Adrenal gland (tissue), 9 donors: ENCODE measurements at regions not wholly inside any gene's neighbourhood (a gene's known extent, or its start where the extent isn't known, plus 50 kb on each side); places are given as distances from the start of the nearest gene placed in this dataset.

ENCODE experiments used
- DNase-seq, 7 donors: peaks; one replicate each; pipeline ENCODE4 v3.0.0-alpha.2; 2019 to 2020
- H3K27ac ChIP-seq, 5 donors: fragments of 200-600 bp; sonication (generic) in 4 of 5; 1 replicate in 3 of 5; 2 replicates in 2 of 5; pipeline versions ENCODE4 v1.5.1 to v1.8.0; 2016 to 2020; ENCODE audit warnings: mild to moderate bottlenecking in 1 of 5
- H3K27me3 ChIP-seq: fragments of 200-600 bp; 2 replicates; pipeline ENCODE4 v1.8.0; 2021
- H3K36me3 ChIP-seq, 2 donors: fragments of 200-600 bp; replicated peaks in 1 of 2; 1 replicate in 1 of 2; 2 replicates in 1 of 2; pipeline versions ENCODE4 v1.5.1 to v1.8.0; 2018 to 2022
- H3K4me1 ChIP-seq, 2 donors: fragments of 200-600 bp; replicated peaks in 1 of 2; 1 replicate in 1 of 2; 2 replicates in 1 of 2; pipeline versions ENCODE4 v1.5.1 to v1.8.0; 2018 to 2021
- H3K4me3 ChIP-seq, 4 donors: fragments of 200-600 bp; sonication (generic) in 3 of 4; one replicate each; pipeline ENCODE4 v1.5.1; 2016 to 2018
- H3K9me3 ChIP-seq, 3 donors: fragments of 200-600 bp; sonication (generic) in 1 of 3; replicated peaks in 1 of 3; 1 replicate in 2 of 3; 2 replicates in 1 of 3; pipeline versions ENCODE4 v1.5.1 to v1.8.0; 2016 to 2021
- POLR2A ChIP-seq, 2 donors: fragments of 450-650 bp; IDR thresholded peaks; one replicate each; pipeline ENCODE4 v1.6.1; 2017; ENCODE audit warnings: antibody characterized with exemption in 2 of 2, mild to moderate bottlenecking in 2 of 2, moderate library complexity in 1 of 2
- WGBS, 4 donors: extraction: QIAGEN DNeasy Blood & Tissue Kit in 2 of 4; methylation state at CpG; one replicate each; pipeline versions ENCODE4 v1.1.5 to v1.1.7; 2013 to 2017; 5-methylcytosine and 5-hydroxymethylcytosine counted together
- intact Hi-C, 2 donors: fragments of 100-400 bp; cut with DNase I; formaldehyde crosslinking; loops; one replicate each; pipeline versions ENCODE4 v1.14.1 to v1.15.0; 2022 to 2023
- TF ChIP-seq, protein P1 (sequence below), 6 experiments: fragments of 450-650 bp in 4 of 6; fragments of 200-600 bp in 2 of 6; sonication (generic) in 1 of 6; IDR thresholded peaks; 1 replicate in 5 of 6; 2 replicates in 1 of 6; pipeline versions ENCODE4 v1.5.1 to v1.8.0; 2016 to 2021; ENCODE audit warnings: antibody characterized with exemption in 6 of 6, mild to moderate bottlenecking in 2 of 6, moderate library complexity in 1 of 6
- donor health status: healthy with polysubstance abuse.
- donor health status: Bipolar disorder and iron deficiency.
- donor health status: DM: yes; HTN: yes; CAD: no.
- donor health status: DM: no; HTN: no; CAD: no.
- donor health status: DM: no; HTN: no; CAD: no.

DNA sequence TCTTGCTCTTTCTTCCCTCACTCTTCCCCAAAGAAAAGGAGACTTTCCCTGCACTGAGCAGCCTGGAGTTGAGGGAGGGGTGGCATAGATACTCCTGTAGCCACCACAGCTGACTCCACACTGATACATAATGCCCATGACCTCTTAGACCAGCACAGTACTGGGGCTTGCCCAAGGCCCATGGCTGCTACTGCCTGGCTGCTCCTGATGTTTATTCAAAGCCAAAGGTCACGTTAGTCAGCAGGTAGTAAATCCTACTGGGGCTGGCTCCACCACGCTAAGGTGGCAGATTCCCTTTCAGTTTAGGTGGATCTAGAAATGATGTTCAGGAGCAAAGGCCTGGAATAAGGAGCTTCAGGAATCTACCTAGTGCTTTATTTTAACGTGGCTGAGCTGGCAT, 212.7 kb downstream of the C3orf38 start:
- no peak for DNase-seq
- intact Hi-C loops, result no loop called here
- no peak for TF ChIP-seq POLR2A (IDR thresholded peaks at IDR 0.05)
- TF ChIP-seq, protein P1, sequence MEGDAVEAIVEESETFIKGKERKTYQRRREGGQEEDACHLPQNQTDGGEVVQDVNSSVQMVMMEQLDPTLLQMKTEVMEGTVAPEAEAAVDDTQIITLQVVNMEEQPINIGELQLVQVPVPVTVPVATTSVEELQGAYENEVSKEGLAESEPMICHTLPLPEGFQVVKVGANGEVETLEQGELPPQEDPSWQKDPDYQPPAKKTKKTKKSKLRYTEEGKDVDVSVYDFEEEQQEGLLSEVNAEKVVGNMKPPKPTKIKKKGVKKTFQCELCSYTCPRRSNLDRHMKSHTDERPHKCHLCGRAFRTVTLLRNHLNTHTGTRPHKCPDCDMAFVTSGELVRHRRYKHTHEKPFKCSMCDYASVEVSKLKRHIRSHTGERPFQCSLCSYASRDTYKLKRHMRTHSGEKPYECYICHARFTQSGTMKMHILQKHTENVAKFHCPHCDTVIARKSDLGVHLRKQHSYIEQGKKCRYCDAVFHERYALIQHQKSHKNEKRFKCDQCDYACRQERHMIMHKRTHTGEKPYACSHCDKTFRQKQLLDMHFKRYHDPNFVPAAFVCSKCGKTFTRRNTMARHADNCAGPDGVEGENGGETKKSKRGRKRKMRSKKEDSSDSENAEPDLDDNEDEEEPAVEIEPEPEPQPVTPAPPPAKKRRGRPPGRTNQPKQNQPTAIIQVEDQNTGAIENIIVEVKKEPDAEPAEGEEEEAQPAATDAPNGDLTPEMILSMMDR (IDR thresholded peaks at IDR 0.05), result no peak
- no peak overlapping the region for H3K4me3 ChIP-seq
- H3K27ac ChIP-seq, result no peak overlapping the region
- no peaks in the 10 kb centered on the region for H3K9me3 ChIP-seq
- H3K4me1 ChIP-seq, result no peaks in the 10 kb centered on the region
- WGBS, 4 donors, result 18 to 44% (median 31%) methylated on average over 3 of the region's 3 CpGs
- no peaks in the 10 kb centered on the region for H3K36me3 ChIP-seq
- H3K27me3 ChIP-seq, result no peaks in the 10 kb centered on the region

DNA sequence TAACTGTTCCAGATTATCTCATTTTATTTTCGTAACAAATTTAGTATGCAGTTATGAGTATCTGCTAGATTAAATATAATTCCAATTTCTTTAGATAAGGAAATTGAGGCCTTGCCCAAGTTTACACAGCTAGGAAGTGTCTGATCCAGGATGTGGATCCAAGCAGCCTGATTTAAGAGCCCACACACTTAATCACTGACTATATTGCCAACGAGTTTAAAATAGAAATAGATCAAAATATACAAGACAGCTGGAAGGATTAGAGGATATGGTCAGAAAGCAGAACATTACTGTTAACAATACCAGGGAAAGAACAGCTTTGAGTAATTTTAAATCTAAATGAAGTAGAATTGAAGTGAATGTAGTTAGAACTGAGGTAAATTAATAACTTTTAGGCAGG, 215.2 kb downstream of the C3orf38 start:
- DNase-seq, result no peak
- H3K27me3 ChIP-seq, result no peaks in the 10 kb centered on the region
- 41 to 55% (median 47%) methylated on average over 2 of the region's 2 CpGs for WGBS, 4 donors
- H3K36me3 ChIP-seq, result no peaks in the 10 kb centered on the region
- TF ChIP-seq, protein P1 (IDR thresholded peaks at IDR 0.05), result no peak
- TF ChIP-seq POLR2A (IDR thresholded peaks at IDR 0.05), result no peak
- no peak overlapping the region for H3K27ac ChIP-seq
- intact Hi-C loops, result no loop called here
- no peaks in the 10 kb centered on the region for H3K4me1 ChIP-seq
- no peak overlapping the region for H3K4me3 ChIP-seq
- H3K9me3 ChIP-seq, result no peaks in the 10 kb centered on the region

DNA sequence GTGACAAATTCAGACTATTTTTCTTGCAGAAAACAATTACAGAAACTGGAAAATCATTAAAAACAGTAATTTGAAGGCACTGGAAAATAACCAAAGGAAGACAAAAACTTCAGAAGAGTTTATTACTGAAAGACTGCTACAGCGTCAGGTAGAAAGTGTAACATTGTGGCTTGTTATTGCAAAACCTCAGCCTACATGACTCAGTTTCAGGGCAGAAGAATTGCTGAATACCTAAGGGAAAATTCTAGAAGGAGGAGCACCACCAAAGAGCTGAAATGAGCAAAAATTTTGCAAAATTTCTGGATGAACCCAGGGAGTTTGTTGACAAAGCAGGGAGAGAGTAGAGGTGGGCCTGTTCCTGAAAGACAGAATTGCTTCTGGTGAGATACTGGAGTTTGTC, 219.6 kb downstream of the C3orf38 start:
- H3K27me3 ChIP-seq, result no peaks in the 10 kb centered on the region
- intact Hi-C loops, result no loop called here
- H3K4me3 ChIP-seq, result no peak overlapping the region
- no peaks in the 10 kb centered on the region for H3K9me3 ChIP-seq
- DNase-seq, result no peak
- no peaks in the 10 kb centered on the region for H3K36me3 ChIP-seq
- no peaks in the 10 kb centered on the region for H3K4me1 ChIP-seq
- WGBS, 4 donors, result 73 to 86% (median 84%) methylated on average over 1 of the region's 1 CpG
- no peak overlapping the region for H3K27ac ChIP-seq
- TF ChIP-seq, protein P1 (IDR thresholded peaks at IDR 0.05), result no peak
- TF ChIP-seq POLR2A (IDR thresholded peaks at IDR 0.05), result no peak

DNA sequence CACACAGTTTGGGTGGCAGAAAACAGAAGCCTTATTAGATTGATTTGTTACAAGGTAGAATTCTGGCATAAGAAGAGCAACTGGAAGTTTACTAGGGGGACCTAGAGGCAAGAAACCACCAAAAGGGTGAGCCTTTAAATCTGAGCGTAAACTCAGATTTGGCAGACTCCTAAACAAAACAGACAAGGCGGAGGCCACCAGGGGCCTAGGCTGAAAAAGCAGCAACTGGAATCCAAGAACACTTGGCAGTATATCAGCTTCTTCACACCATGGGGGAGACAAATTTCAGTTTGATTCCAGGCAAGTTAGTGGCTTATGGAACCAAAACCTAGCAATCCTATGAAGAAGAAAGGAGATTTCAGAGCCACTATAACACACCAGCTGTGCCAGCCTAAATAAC, 220.0 kb downstream of the C3orf38 start:
- Histone ChIP-seq H3K4me1 (no peaks in the 10 kb centered on the region), H3K4me3 (no peak overlapping the region), H3K9me3 (no peaks in the 10 kb centered on the region), H3K36me3 (no peaks in the 10 kb centered on the region), H3K27me3 (no peaks in the 10 kb centered on the region), H3K27ac (no peak overlapping the region)
- no peak for DNase-seq
- 65 to 86% (median 74%) methylated on average over 2 of the region's 2 CpGs for WGBS, 4 donors
- TF ChIP-seq POLR2A (IDR thresholded peaks at IDR 0.05), result no peak
- TF ChIP-seq, protein P1 (IDR thresholded peaks at IDR 0.05), result no peak
- intact Hi-C loops, result no loop called here
